ENCODE measurements at regions not wholly inside any gene's neighbourhood (a gene's known extent, or its start where the extent isn't known, plus 50 kb on each side); places are given as distances from the start of the nearest gene placed in this dataset.

DNA sequence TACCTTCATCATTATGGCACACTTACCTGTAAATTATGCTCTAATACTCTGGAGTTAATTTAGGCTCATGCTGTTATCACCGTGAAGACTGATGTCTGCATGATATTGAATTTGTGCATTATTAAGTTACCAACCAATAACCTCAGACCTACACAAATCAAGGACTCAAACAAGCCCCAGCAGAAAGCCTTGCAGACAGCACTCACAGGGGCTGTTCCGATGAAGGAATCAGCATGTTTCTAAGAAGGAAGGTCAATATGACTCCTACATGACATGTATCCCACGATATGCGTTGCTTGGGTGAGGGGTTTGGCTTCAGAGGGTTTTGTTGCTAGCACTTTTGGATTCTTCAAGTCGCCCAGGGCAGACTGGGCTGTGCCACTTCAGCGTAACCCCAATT, 1071.2 kb upstream of the SLC10A2 start:
- no peak overlapping the region for H3K4me3 Mint-ChIP-seq
- no peak overlapping the region for H3K27ac Mint-ChIP-seq
- no peaks in the 10 kb centered on the region for H3K27me3 Mint-ChIP-seq
- ATAC-seq (ENCODE audit: low read depth in 2 of 2) (no peak), DNase-seq (no peak)
- no peaks in the 10 kb centered on the region for H3K36me3 Mint-ChIP-seq
- H3K4me1 Mint-ChIP-seq = no peaks in the 10 kb centered on the region
- H3K9me3 Mint-ChIP-seq = peaks cover 0 to 5% (median 0%) of the 10 kb centered on the region in 7 donors

DNA sequence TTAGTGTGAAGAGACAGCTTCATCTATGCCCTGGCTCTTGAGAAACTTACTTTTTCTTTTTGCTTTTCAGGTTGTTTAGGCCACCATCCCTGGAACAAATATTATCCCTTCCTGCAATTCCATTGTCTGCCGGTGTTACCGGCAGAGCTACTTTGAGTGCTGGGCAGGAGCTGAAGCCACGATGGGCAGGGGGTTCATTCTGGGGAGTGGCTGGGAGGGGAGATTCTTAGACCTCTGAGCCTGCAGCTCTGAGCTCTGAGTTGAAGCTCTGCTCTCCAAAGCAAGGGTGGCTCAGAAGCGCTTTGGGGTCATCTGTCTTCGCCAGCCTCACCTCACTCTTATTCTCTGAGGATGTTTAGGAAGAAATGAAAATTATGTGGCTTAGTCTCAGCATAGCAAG, 1066.6 kb upstream of the SLC10A2 start:
- Mint-ChIP-seq H3K27me3 (no peaks in the 10 kb centered on the region), H3K27ac (no peak overlapping the region), H3K36me3 (no peaks in the 10 kb centered on the region), H3K4me1 (no peaks in the 10 kb centered on the region), H3K4me3 (no peak overlapping the region), H3K9me3 (peaks cover 0 to 4% (median 0%) of the 10 kb centered on the region in 7 donors)
- DNase-seq = no peak
- ATAC-seq (ENCODE audit: low read depth in 2 of 2) = no peak

DNA sequence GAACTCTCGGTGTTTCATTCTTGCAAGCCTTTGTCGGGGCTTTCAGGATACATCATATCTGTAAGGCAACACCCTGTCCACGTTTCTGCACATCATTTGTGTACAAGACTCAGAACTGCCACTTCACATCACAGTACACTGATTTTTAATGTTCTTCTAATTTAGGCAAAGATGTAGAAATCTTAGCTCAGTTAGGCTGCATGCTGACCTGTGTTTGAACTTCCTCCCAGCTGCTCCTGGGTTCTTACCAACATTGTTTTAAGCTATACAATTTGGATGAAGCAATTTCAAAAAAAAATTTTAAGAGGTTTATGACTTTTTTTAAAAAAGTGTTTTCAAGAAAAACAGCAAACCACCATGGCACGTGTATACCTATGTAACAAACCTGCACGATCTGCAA, 1047.9 kb upstream of the SLC10A2 start:
- ATAC-seq (ENCODE audit: low read depth in 2 of 2) (no peak), DNase-seq (no peak)
- H3K27me3 Mint-ChIP-seq = no peaks in the 10 kb centered on the region
- H3K27ac Mint-ChIP-seq = no peak overlapping the region
- no peaks in the 10 kb centered on the region for H3K4me1 Mint-ChIP-seq
- H3K36me3 Mint-ChIP-seq = no peaks in the 10 kb centered on the region
- H3K4me3 Mint-ChIP-seq = no peak overlapping the region
- peaks cover 0 to 7% (median 0%) of the 10 kb centered on the region in 7 donors for H3K9me3 Mint-ChIP-seq

DNA sequence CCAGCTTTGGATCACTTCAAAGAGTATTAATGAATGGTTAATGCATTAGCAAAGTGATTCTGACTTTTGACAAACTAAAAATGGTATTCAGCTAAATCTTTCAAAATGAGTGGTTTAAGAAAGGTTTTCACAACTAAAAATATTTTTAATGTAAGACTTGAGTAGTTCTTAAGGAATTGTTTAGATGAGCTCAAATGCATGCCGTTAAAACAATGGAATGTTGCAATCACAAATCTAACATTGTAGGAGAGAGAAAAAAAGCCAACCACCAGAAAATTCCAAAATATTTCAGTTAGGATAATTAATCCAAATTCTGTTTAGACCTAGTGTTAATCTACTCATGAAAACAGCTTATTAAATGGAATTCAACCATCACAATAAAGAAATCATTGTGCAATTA, 1044.8 kb upstream of the SLC10A2 start:
- Mint-ChIP-seq H3K4me1 (no peaks in the 10 kb centered on the region), H3K9me3 (peaks cover 0 to 15% (median 2%) of the 10 kb centered on the region in 7 donors), H3K27me3 (no peaks in the 10 kb centered on the region), H3K27ac (no peak overlapping the region), H3K4me3 (no peak overlapping the region), H3K36me3 (no peaks in the 10 kb centered on the region)
- DNase-seq (no peak), ATAC-seq (ENCODE audit: low read depth in 2 of 2) (no peak)

DNA sequence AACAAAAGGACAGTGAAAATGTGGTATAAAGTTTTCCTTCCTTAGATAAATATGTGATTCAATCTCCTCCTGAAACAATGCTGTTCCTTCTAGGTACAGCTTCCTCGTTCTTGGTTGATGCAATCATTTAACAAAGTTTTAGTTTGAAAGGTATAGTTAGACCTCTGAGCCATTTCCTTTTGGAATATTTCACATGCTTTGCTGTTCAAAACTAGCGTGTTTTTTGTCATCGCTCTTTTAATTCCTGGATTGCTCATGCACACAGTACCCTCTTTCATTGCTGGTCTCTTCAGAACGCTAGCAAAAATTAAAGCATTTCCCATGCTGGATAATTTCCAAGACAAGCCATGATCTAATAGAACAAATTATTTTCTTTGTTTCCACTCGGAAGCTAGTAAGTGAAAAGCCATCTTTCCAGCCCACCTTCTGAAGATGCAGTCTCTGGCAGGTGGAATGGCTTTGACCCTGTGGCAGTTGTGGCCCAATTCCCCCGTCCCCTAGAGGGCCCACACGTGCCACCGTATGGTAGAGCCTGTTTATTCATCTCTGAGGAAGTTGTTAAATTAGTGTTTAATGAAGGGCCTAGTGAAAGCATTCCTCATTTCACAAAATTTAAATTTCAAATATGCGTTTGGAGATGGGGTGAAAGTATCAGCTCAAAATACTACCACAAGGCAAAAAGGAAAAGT, 1040.6 kb upstream of the SLC10A2 start:
- no peak overlapping the region for H3K27ac Mint-ChIP-seq
- no peak overlapping the region for H3K4me3 Mint-ChIP-seq
- no peaks in the 10 kb centered on the region for H3K4me1 Mint-ChIP-seq
- no peaks in the 10 kb centered on the region for H3K27me3 Mint-ChIP-seq
- H3K9me3 Mint-ChIP-seq = peaks cover 0 to 15% (median 6%) of the 10 kb centered on the region in 7 donors
- no peaks in the 10 kb centered on the region for H3K36me3 Mint-ChIP-seq
- no peak for ATAC-seq (ENCODE audit: low read depth in 2 of 2)
- no peak for DNase-seq

DNA sequence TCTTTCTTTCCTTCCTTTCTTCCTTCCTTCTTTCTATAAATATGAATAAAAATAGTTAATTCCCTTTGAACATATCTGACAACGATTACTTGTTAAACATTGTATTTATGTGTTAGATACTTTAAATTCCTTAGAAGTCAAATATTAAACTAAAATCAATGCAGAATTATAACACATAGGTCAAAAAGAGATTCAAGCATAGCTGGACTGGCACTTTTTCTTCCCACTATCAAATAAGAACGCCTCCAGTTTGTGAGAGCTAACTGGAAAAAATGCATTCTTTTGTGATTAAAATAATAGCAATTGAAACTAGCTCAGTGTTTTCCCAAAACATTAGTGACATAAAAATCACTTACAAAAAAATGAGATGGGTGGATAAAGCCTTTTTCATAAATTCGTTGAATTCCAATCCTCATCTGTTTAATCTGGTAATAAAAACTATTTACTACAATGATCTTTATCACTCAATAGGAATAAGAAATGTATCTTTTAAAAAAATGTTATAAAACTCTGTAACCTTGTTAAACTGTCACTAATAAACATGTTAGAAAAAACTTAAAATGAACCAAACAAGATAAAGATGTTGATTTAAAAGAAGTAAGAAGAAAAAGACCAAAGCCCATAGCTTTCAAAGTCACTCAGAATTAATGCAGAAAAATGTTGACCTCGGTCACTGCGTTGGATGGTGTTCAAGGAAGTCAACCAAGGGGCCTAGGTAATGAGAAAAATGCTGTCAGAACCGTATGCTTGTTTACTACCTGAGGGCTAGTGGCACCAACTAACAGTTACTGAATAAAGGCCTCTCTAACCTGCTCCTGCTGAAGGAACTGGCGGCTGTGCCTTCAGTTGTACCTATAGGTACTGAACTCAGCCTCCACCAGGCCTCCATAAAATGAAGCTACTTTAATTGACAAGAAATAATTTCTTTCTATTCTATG, 1039.5 kb upstream of the SLC10A2 start:
- Mint-ChIP-seq H3K4me3 (no peak overlapping the region), H3K27me3 (no peaks in the 10 kb centered on the region), H3K9me3 (peaks cover 0 to 15% (median 6%) of the 10 kb centered on the region in 7 donors), H3K27ac (peak overlapping the region in 1 of 6 donors; percentile 30), H3K4me1 (no peaks in the 10 kb centered on the region), H3K36me3 (no peaks in the 10 kb centered on the region)
- no peak for DNase-seq
- no peak for ATAC-seq (ENCODE audit: low read depth in 2 of 2)

DNA sequence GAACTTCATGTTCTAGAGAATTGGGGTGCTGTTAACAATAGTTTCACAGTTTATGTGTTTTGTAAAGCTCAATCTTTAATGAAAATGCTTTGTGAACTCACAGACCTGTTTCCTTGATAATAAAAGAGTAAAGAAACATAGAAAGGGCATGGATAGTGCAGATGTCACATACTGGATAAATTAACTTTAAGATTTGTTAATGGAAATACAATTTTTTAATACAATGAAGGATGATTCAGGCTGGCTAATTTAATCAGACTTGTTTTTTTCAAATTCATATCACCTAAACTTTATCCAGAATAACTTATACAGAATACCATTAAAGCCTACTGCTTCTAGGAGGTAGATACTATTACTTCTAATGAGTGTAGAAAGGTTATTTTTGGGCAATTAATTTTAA, 1033.5 kb upstream of the SLC10A2 start:
- ATAC-seq (ENCODE audit: low read depth in 2 of 2) = no peak
- Mint-ChIP-seq H3K9me3 (peaks cover 0 to 13% (median 9%) of the 10 kb centered on the region in 7 donors), H3K27ac (no peak overlapping the region), H3K4me1 (no peaks in the 10 kb centered on the region), H3K27me3 (no peaks in the 10 kb centered on the region), H3K4me3 (no peak overlapping the region), H3K36me3 (no peaks in the 10 kb centered on the region)
- no peak for DNase-seq

DNA sequence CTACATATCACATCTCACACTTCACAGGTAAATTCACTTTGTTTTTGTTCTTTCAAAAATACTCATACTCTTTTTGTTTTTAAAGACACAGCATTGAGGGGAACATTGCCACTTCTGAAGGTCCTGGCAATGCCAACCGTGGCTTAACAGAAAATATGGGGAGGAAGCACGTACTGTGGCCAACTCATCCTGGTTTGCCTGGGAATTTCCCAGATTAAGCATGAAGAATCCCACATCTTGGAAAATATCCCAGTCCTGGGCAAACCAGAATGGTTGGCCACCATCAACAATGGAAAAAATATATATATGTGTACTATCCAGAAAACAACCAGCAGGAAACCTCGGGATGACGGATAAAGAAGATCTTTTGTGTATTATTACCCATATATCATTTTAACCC, 1032.2 kb upstream of the SLC10A2 start:
- DNase-seq = no peak
- Mint-ChIP-seq H3K36me3 (no peaks in the 10 kb centered on the region), H3K27ac (no peak overlapping the region), H3K27me3 (no peaks in the 10 kb centered on the region), H3K4me3 (no peak overlapping the region), H3K9me3 (peaks cover 0 to 13% (median 6%) of the 10 kb centered on the region in 7 donors), H3K4me1 (no peaks in the 10 kb centered on the region)
- ATAC-seq (ENCODE audit: low read depth in 2 of 2) = no peak

DNA sequence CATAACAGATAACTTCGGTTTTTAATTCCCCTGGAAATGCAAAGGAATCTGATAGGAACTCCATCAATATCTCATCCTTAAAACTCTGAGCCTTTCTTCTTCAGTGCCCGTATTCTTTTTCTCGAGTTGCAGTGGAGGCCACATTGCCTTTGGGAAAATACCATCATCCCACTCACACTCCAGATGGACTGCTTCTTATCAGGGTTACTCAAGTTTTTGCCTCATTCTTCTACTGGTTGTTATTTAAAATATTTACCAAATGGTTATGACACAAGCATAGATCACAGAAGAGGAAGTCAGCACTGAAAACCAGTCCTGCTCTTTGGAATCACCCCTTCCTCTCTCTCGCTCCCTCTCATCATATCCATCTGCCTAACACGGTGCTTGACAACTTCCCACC, 1020.5 kb upstream of the SLC10A2 start:
- no peak for DNase-seq

DNA sequence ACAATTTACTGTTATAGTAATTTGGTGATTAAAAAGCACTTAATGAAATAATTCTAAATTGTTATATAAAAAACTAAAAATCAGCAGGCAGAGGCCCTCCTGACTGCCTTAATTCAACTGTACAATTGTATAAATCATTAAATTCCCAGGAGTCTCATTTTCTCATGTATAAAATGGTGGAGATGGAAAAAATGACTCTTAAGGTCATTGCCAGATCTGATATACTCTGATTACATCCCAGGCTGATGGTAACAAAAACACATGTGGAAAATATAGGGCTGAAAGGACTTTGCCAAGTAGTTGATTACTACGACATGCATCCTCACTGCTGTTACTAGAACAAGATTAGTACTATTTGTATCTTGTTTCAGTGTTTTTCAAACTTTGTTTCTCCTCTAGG, 1020.0 kb upstream of the SLC10A2 start:
- ATAC-seq (ENCODE audit: low read depth in 2 of 2) (no peak), DNase-seq (no peak)
- no peaks in the 10 kb centered on the region for H3K36me3 Mint-ChIP-seq
- no peak overlapping the region for H3K4me3 Mint-ChIP-seq
- H3K9me3 Mint-ChIP-seq = peaks cover 0 to 15% (median 9%) of the 10 kb centered on the region in 7 donors
- no peak overlapping the region for H3K27ac Mint-ChIP-seq
- no peaks in the 10 kb centered on the region for H3K4me1 Mint-ChIP-seq
- no peaks in the 10 kb centered on the region for H3K27me3 Mint-ChIP-seq

More for the DNA sequence above, 1020.5 kb upstream of the SLC10A2 start:
- H3K9me3 Mint-ChIP-seq = peaks cover 0 to 15% (median 9%) of the 10 kb centered on the region in 7 donors
- H3K27ac Mint-ChIP-seq = no peak overlapping the region
- no peak overlapping the region for H3K4me3 Mint-ChIP-seq
- H3K27me3 Mint-ChIP-seq = no peaks in the 10 kb centered on the region
- no peak for ATAC-seq (ENCODE audit: low read depth in 2 of 2)
- no peaks in the 10 kb centered on the region for H3K36me3 Mint-ChIP-seq
- no peaks in the 10 kb centered on the region for H3K4me1 Mint-ChIP-seq

DNA sequence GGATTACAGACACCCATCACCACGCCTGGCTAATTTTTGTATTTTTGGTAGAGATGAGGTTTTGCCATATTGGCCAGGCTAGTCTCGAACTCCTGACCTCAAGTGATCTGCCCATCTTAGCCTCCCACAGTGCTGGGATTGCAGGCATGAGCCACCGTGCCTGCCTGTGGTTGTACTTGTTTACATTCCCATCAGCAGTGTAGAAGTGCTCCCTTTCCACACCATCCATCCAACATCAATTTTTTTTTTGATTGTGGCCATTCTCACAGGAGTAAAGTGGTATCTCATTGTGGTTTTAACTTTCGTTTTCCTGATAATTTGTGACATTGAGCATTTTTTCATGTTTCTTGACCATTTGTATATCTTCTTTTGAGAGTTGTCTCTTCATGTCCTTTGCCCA, 1019.4 kb upstream of the SLC10A2 start:
- DNase-seq = no peak
- H3K36me3 Mint-ChIP-seq = no peaks in the 10 kb centered on the region
- no peaks in the 10 kb centered on the region for H3K4me1 Mint-ChIP-seq
- H3K4me3 Mint-ChIP-seq = no peak overlapping the region
- no peak overlapping the region for H3K27ac Mint-ChIP-seq
- peaks cover 3 to 15% (median 9%) of the 10 kb centered on the region in 7 donors for H3K9me3 Mint-ChIP-seq
- H3K27me3 Mint-ChIP-seq = no peaks in the 10 kb centered on the region
- ATAC-seq (ENCODE audit: low read depth in 2 of 2) = no peak

DNA sequence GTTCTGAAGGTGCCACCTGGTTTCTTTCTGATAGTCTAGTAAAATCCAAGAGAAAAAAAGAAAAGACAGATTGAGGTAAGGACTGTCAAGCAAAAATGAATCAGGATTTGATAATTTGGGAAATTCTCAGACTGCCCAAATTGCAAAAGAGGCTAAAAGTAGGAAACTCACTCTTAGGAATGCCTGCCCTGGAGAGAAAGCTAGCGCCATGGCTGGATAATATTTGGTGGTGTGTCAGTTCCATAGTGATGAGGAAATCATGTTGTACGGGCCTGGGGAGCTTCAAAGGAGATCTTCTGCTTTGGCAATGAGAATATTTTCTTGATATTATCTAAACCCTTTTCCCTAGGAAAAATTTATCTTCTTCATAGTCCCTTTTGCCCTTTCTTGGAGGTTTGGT, 1008.1 kb upstream of the SLC10A2 start:
- Mint-ChIP-seq H3K4me1 (no peaks in the 10 kb centered on the region), H3K9me3 (peaks cover 0 to 18% (median 5%) of the 10 kb centered on the region in 7 donors), H3K4me3 (no peak overlapping the region), H3K36me3 (no peaks in the 10 kb centered on the region), H3K27ac (no peak overlapping the region), H3K27me3 (no peaks in the 10 kb centered on the region)
- no peak for DNase-seq
- ATAC-seq (ENCODE audit: low read depth in 2 of 2) = no peak

DNA sequence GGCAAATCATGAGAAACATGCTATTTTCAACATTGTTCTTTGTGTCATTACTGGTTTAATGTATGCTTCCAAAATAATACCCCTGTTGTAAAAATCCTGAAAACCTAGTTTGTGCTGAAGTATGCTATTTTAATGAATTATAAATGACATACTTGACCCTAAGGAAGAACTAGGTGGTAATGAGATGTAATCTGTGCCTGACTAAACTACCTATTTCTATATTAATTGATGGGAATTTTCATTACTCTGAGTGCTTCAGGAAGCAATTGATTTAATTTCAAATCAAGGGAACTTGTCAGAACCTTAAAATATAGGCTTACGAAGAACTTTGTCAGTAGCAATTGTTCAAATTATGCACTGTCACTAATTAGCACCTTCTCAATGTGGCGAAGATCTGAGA, 1005.6 kb upstream of the SLC10A2 start:
- ATAC-seq (ENCODE audit: low read depth in 2 of 2) = no peak
- Mint-ChIP-seq H3K9me3 (peaks cover 0 to 11% (median 3%) of the 10 kb centered on the region in 7 donors), H3K4me3 (no peak overlapping the region)

DNA sequence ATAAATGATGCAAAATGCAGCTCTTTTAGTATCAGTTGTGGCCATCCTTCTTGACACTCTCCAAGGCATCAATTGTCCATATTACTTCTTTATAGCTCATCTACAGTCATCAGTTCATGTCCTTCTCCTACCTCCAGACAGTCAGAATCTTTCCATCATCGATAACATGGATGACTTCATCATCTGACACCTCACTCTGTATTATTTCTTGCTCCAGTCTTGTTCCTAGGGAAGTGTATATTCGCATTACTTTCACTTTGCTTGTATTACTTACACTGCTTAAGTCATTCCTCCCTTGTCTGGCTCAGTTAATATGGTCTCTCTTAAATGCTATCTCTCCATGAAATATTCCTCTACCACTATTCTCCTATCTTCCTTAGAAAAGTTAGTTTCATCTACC, 999.1 kb upstream of the SLC10A2 start:
- DNase-seq = no peak
- Mint-ChIP-seq H3K9me3 (peaks cover 0 to 10% (median 2%) of the 10 kb centered on the region in 7 donors), H3K4me3 (no peak overlapping the region), H3K27me3 (no peaks in the 10 kb centered on the region), H3K4me1 (no peaks in the 10 kb centered on the region), H3K27ac (no peak overlapping the region), H3K36me3 (no peaks in the 10 kb centered on the region)
- ATAC-seq (ENCODE audit: low read depth in 2 of 2) = no peak

More for the DNA sequence above, 1005.6 kb upstream of the SLC10A2 start:
- Mint-ChIP-seq H3K4me1 (no peaks in the 10 kb centered on the region), H3K36me3 (no peaks in the 10 kb centered on the region), H3K27me3 (no peaks in the 10 kb centered on the region), H3K27ac (no peak overlapping the region)
- DNase-seq = no peak

Data from naive B cell (primary cell).